LNCaP clone FGC (cell line): ENCODE measurements at regions not wholly inside any gene's neighbourhood (a gene's known extent, or its start where the extent isn't known, plus 50 kb on each side); places are given as distances from the start of the nearest gene placed in this dataset.

Source experiments
- DNase-seq: peaks from one replicate; pipeline ENCODE4 v3.0.0-alpha.2; 2011; ENCODE audit warnings: low read depth
- H3K4me3 ChIP-seq: 2 replicates; pipeline ENCODE4 v1.5.1; 2011; ENCODE audit warnings: mild to moderate bottlenecking, low read depth, low read length, control low read depth
- CTCF ChIP-seq: IDR thresholded peaks from 2 replicates; pipeline ENCODE4 v1.5.1; 2012; ENCODE audit warnings: mild to moderate bottlenecking; ENCODE audit not compliant: control insufficient read depth, insufficient read depth; ENCODE audit errors: extremely low read depth

GRCh38 chr1:208577381-208577905 is 333.3 kb upstream of the PLXNA2 start:
- DNase-seq, result no peak

GRCh38 chr1:208581209-208581608 is 337.0 kb upstream of the PLXNA2 start:
- no peak for DNase-seq
- no peak for TF ChIP-seq CTCF
- no peak overlapping the region for H3K4me3 ChIP-seq

More at GRCh38 chr1:208577381-208577905, 333.3 kb upstream of the PLXNA2 start:
- no peak overlapping the region for H3K4me3 ChIP-seq
- no peak for TF ChIP-seq CTCF

DNA sequence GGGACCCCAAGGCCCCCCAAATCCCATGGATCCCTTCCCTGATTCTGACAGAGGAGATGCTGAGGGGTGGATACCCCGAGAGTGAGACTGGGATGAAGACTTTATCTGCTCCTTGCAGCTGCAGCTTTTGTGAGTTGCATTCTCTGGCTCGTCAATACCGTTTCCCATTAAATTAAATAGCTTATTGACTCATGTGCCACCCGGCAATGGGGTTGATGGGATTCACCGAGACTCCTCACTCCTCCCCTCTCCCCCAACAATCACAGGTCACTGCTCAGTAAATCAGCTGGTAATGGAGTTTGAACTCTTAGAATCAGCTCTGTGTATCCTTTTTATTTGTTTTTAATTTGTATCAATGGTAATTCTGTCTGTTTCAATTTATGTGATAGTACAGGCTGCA is 337.5 kb upstream of the PLXNA2 start:
- H3K4me3 ChIP-seq, result no peak overlapping the region
- no peak for TF ChIP-seq CTCF
- no peak for DNase-seq

GRCh38 chr1:208584167-208584755 is 340.1 kb upstream of the PLXNA2 start:
- H3K4me3 ChIP-seq, result no peak overlapping the region
- no peak for TF ChIP-seq CTCF
- DNase-seq, result no peak

DNA sequence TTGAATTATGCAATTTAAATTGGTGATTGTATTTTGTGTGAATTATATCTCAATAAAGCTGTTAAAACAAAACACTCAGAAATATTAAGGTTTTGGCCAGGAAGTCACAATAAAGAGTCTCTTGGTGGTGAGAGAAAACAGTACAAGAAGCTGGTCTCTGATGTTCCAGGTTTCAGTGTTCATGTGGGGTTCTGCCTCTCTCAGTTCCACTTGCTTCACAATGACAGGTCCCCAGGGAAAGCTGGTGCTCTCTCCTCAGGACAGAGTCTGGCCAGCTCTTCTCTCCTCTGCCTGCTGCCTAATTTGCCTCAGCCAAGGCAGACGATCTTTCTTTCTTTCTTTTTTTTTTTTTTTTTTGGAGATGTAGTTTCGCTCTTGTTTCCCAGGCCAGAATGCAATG is 342.9 kb upstream of the PLXNA2 start:
- no peak for DNase-seq
- TF ChIP-seq CTCF, result no peak
- no peak overlapping the region for H3K4me3 ChIP-seq

- DNase-seq, result no peak
- no peak for TF ChIP-seq CTCF
- H3K4me3 ChIP-seq, result no peak overlapping the region
These were observed 349.3 kb upstream of the PLXNA2 start for GRCh38 chr1:208593306-208594006.
